Esophagus mucosa (tissue), 1 donor: ENCODE measurements at regions not wholly inside any gene's neighbourhood (a gene's known extent, or its start where the extent isn't known, plus 50 kb on each side); places are given as distances from the start of the nearest gene placed in this dataset.
"Not testable (repeated sequence)": the region's sequence is repeated elsewhere in the genome, so short reads cannot be mapped to it uniquely, and the experiment has no call there.

Experiments used
- ATAC-seq: fragments of 200-7000 bp; cut with Tn5 transposase; one replicate; pipeline ENCODE4 v1.9.1; 2020
- donor health status: DM: yes; HTN: yes; CAD: no.

DNA sequence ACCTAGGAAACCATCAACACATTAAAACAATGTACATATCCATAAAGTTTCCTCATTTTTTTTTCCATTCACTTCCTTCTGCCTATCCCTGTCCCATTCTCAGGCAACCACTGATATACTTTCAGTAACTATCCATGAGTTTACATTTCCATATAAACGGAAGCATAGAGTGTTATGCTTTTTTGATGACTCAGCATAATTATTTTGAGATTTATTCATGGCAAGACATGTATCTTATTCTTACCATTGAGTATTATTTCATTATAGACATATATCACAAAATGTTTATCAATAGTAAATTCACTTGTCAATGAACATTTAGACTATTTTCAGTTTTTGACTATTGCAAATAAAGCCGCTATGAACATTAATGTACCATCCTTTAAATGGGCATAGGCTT is 1786.8 kb upstream of the ACO1 start:
- ATAC-seq, result no peak

DNA sequence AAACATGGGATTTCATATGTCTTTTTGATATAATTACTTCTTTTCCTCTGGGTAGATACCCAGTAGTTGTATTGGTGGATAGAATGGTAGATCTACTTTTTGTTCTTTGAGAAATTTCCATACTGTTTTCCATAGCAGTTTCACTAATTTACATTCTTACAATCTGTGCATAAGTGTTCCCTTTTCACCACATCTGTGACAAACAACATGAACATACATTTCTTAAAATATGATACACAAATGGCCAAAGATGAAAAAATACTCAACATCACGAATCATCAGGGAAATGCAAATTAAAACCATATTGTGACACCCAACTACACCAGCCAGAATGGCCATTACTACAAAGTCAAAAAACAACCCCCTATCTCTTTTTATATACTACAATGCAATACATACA is 1778.5 kb upstream of the ACO1 start:
- no peak for ATAC-seq

DNA sequence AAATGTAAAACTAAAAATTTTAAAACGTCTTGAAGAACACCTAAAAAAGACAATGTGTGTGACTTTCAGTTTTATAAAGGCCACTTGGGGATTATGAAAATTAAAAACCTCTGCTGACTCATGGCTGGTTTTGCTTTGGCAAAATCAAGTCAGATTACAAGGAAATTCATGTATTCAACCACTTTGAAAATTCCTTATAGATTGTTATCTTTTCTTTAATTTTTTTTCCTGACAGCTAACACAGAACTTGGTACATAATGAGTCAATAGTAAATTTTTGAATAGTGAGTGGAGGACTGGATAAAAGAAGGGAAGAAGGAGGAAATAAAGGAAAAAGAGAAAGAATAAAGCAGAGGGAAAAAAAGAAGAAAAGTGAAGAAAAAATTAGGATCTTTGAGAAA is 1774.7 kb upstream of the ACO1 start:
- no peak for ATAC-seq

DNA sequence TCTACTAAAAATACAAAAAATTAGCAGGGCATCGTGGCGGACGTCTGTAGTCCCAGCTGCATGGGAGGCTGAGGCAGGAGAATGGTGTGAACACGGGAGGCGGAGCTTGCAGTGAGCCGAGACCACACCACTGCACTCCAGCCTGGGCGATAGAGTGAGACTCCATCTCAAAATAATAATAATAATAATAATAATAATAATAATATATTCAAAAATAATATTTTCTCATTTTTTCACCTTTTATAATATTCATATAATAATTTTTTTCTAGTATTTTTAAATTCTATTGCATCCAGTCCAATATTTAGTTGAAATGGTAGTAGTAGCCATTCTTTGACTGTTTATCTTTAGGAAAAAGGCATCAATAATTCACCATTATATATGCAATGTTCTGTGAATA is 1767.7 kb upstream of the ACO1 start:
- not testable (repeated sequence) for ATAC-seq

DNA sequence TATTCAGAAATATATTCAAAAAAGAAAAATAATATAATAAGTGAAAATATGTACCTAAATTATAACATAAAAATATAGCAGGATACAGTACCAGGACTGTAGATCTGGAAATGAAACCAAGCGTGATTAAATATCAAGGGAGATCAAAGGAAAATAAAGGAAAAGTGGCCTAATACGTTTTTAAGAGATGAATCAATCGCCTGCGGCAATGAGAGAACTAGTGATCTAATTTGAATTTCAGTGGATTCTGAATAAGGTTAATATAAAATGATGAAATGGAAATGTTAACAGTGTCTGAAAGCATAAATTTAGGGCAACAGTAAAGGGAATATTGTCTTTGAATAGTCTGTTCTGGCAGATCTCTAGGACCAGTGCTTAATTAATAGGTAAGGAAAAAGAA is 1761.9 kb upstream of the ACO1 start:
- no peak for ATAC-seq

DNA sequence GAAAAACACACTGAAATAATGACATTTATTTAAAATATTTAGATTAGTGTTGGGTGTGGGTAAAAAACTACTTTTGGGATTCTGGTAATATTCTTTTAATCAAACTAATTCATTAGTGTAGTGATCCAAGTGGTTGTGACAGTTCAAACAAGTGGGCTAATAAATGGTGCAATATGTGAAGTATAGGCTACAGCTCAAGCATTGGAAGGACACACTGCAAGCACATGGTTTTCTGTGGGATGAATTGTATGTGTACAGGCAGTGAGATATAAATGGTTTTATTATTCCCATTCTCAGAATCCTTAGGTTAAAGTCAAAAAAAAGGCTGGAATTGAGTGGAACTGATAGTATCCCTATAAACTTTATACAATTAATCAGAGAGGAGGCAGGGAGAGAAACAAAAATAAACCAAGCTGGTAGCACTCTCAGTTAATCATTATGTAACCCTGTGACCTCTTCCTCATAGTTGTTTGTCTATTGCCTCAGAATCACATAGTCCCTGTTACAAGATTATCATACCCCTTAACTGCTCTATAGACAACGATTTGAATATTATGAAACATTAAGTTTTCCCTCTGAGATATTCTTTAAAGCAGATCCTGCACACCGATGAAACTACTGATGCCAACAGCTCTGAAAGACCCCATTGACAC is 1755.4 kb upstream of the ACO1 start:
- no peak for ATAC-seq

DNA sequence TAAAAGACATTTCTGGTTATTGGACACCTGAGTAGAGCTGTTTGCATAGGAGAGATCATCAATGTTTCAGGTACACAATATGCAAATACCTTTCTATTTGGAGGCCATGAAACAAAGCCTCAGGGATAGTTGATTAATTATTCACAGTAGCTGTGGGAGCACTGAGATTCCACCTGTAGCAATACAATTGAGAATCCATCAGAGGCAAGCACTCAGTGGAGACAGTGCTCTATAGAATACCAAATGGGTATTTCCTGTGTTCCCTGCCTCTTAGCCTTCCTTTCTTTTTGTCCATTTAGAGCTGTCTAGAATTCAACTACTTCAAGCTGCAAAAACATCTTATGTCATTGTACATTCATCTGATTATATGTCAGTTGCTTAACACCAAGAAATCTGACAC is 1754.0 kb upstream of the ACO1 start:
- ATAC-seq, result no peak

DNA sequence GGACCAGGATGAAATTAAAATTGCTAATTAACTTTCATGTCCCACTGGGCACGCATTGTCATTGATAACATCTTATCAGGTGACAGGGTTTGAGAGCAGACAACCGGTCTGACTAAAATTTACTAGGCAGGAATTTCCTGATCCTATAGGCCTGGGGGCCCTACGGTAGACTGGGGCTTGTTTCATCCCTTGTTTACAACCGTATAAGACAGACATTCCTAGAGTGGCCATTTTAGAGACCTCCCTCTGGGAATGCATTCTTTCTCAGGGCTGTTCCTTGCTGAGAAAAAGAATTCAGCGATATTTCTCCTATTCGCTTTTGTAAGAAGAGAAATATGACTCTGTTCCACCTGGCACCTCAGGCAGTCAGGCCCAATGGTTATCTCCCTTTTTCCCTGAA is 1737.8 kb upstream of the ACO1 start:
- not testable (repeated sequence) for ATAC-seq

DNA sequence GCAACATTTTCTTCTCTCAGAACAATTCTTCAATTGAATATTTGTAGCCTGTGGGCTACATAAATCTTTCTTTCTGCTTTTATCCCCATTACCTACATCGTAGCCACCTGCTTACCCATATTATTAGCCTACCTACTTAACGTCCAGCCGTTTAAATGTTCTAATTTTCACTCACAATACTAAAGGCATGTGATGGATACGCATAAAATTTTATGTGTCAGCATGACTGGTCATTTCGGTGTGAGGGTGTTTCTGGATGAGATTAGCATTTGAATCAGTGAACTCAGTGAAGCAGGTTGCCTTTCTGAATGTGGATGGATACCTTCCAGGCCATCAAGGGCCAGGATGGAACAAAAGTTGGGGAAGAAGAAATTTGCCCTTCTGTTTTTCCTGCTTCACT is 1722.5 kb upstream of the ACO1 start:
- no peak for ATAC-seq

DNA sequence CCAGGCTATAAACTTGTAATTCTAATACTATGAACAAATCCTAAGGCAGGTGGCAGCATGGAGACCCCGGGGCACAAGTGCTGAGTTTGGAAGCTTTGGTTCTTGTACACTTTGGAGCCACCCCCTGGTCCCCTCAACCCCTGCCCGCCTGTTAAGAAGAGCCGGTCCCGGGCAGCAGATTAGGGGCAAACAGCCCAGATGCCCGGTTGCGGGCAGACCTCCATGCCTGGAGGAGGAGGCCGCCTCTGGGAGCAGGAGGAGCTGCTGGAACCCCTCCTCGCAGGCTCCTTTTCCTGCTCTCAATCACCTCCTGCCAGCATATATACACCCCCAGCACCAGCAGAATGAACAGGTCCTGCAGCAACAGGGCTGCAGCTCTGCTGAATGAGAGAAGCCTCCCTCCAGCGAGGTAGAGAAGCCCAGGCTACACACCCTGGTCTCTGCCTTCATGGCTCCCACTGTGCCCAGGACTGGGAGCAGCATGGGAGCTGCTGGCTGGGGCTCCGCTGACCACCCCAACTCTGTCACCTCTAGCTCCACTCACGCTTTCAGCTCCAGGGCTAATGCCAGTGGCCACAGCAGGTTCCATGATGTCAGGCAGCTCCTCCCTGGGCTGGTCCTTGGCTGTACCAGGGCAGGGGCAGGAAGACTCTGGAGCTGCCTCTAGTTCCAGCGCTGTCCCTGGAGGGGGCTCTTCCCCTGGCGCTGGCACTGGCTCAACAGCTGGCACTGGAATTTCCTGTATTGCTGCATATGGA is 1713.5 kb upstream of the ACO1 start:
- ATAC-seq, result no peak

DNA sequence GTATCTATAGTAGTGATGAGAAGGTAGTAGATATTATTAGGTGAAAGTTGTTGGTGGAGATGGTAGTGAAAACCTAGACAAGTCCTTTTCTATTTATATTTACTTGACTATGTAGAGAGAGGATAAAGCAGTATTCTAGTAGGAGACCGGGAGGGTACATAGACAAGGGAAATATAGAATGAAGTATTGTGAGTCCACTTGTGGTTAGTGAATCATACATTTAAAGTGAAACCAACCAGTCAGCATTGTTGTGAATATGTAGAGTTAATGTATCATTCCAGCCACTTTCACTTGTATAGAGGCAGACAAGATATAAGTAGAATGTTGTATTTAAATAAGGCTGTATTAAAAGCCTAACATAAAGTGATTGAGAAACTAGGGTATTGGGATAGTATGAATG is 1711.3 kb upstream of the ACO1 start:
- ATAC-seq, result no peak

DNA sequence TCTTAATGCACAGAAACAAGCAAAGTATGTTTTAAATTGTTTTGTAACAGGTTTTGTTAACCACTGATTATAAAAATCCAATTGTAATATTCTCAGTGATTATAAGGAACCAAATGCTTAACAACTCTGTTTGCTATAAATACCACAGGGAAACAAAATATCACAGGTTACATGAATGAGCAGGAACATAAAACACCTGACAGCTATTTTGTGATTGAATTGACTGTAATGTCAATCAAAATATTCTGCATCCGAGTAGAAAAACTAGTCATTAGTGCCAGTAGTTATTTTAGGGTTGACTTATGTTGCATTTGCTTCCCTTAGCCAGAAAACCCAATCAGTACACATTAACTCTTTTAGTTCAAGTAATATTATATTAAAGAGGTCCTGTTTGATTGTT is 1707.8 kb upstream of the ACO1 start:
- no peak for ATAC-seq

DNA sequence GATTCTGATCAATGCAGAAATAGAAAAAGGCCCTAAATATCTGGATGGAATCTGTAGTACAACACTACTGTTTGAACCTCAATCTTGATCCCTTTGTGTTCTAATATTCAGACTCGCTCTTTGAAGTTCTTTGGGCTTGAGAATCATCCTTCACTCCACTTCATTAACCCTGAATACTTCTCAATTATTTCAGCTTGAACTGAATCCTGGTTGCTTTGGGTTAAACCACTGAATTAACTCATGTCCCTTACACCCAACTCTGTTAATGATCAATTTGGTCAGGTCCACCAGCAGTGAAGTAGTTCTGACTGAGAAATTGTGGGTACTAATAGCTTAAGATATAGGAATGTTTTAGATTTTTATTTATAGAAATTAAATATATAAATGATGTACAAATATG is 1707.2 kb upstream of the ACO1 start:
- ATAC-seq, result no peak

DNA sequence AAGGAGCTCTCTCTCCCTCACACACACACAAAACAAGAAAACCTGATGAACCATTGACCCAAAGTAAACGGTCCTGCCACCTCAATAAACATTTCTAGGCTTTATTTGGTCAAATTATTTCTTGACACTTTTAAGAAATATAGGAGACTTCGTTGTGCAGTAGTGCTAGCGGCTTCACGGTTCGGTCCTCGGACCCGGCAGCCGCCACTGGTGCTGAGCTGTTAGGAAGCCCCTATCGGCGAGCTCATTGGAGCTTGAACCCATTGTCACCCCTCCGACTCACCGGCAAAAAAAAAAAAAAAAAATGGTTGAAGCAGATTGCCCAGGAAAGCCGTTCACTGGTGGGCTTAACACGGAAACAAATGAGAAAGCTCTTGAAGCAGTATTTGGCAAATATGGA is 1695.6 kb upstream of the ACO1 start:
- no peak for ATAC-seq

DNA sequence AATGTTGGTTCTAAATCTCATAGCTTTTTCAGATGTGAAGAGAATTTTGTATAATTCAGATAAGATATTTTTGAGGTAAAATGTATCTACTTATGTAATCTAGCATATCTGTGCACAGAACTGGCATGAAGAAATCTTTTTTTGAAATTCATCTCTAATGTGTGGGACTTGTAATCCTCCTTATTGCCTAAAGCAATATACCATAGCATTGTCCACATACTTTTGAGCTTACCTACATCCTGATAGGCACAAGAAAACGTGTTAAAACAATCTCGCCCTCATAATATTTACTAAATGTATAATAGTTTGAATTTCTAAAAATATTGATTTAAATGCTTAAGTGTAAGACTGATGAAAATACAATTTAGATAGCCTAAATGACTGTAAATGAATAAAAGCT is 1686.5 kb upstream of the ACO1 start:
- no peak for ATAC-seq

DNA sequence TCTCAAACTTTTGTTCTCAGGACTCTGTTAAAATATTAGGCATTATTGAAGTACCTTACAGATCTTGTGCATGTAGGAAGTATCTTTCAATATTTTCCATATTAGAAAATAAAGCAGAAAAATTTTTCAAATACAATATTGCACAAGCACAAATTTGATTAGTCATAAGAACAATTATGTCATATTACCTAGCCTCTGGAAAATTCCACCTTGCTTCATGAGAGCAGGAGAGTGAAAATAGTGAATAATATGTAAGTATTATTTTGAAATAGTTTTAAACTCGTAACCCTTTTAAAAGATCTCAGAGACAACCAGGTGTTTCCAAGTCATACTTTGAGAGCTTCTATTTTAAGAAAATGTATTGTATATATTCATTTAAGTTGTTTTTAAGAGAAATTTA is 1672.9 kb upstream of the ACO1 start:
- ATAC-seq, result no peak

DNA sequence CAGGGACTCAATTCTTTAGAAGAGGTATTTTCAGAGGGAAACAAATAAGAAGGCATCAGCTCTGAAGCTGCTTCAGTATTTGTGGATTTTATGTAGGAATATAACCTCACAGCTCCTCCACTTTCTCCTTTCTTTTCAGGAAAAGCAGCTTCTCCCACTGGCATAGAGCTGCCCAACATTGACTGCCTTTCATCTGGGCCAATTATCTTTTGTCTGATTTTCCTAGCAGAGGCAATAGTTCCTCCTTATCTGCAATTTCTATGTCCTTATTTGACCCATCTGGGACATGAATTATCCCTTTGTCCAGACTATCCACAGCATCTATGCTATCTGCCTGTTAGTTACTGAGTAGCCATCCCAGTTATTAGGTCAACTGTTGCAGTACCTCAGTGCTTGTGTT is 1671.2 kb upstream of the ACO1 start:
- no peak for ATAC-seq

DNA sequence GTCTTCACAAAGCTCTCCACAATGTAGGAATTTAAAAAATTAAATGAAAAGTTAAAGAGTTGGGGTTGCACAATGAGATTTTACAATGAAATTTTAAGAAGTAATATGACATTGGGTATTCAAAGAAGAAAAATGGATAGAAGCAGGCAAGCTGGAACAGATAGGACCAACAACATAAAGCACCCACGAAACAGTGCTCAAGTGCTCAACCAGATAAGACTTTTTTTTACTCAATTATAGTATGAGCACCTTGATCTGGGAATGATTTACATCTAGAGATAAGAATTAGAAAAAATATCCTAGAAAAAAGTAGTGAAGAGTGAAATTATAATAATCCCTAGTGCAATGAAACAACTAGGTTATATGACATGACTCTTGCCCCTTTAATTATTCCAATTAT is 1670.1 kb upstream of the ACO1 start:
- no peak for ATAC-seq

DNA sequence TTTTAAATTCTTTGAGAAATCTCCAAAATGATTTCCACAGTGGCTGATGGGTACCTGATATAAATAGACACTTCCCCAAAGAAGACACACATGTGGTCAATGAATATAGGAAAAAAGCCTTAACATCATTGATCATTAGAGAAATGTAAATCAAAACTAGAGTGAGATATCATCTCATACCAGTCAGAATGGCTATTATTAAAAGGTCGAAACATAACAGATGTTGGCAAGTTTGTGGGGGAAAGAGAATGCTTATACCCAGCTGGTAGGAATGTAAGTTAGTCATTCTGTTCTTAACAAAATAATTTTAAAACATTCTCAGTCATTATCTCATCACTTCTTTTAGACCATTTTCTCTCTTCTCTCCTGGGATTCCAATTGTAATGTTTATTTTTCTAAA is 1666.0 kb upstream of the ACO1 start:
- no peak for ATAC-seq

DNA sequence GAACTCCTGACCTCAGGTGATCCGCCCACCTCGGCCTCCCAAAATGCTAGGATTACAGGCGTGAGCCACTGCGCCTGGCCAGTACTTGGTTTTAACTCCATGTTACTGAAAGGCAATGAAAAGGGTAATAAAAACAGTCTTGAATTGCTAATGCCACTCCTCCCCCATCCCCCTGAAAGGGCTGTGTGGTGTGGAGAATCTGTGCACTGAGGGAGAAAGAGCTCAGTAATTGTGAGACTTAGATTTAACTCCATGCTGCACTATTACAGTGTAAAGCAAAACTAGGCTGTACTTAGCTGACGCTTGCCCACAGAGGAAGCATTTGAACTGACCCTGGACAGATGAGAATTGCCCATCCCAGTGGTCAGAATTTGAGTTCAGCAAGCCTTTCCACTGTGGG is 1662.4 kb upstream of the ACO1 start:
- no peak for ATAC-seq

DNA sequence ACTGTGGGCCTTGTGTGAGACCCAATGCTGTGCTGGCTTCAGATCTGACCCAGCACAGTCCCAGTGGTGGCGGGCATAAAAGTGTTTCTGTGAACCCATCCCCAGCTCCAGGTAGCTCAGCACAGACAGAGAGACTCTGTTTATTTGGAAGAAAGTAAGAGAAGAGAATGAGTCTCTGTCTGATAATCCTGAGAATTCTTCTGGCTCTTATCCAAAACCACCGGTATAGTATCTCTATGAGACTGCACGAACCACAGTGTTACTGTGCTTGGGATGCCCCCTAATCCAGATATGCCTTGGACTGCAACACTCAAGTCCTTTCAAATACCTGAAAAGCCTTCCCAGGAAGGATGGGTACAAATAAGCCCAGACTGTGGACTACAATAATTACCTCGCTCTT is 1660.8 kb upstream of the ACO1 start:
- no peak for ATAC-seq

DNA sequence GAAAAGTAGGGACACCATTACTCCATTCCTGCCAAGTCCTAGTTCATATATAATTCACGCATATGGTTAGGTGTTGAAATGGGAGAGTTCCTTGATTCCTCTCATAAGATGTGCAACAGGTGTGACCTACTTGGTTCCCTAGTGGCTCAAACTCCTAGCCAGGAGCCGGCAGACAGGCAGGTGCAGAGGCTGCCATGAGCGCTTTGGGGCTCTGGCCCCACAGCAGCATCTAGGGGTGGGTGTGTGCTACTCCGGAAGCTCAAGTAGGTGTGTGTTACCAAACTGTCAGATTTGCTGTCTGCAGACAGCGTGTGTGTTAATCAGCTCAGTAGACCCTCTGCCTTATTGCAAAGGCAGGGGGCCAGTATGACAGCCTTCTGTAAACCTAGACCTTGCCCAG is 1652.4 kb upstream of the ACO1 start:
- no peak for ATAC-seq

DNA sequence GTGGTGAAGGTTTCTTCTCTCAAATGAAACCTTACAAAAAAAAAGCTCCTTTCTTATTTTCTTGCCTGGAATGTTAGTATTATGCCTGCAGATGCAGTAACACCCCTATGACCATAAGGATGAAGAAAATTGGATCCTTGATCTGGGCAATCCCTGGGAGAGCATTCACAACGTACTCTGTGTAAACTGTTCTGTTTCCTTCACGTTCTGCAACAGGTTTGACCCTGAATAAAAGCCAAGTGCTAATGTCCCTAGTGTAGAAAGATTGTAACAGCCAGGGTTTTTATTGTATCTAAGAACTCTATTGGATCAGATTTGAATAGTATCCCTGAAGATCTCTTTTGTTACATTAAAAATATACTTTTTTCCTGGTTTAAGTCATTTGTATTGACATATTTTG is 1639.6 kb upstream of the ACO1 start:
- no peak for ATAC-seq

DNA sequence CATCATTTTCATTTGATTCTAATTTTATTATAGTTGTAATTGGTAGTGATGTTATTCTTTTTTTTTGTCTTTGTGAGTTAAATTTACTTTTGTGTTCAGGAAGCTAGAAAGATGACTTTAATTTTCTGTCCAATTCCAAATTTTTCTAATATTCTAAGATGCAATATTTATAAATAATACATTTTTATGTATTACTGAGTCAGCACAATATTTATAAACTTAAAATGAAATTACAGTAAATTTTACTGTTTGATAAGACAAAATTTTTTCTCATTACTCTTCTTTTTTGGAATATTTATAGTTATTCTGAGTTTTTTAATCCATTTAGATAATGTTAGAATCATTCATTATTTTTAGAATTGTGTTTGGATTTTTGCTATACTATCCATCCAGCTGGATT is 1637.9 kb upstream of the ACO1 start:
- ATAC-seq, result no peak

DNA sequence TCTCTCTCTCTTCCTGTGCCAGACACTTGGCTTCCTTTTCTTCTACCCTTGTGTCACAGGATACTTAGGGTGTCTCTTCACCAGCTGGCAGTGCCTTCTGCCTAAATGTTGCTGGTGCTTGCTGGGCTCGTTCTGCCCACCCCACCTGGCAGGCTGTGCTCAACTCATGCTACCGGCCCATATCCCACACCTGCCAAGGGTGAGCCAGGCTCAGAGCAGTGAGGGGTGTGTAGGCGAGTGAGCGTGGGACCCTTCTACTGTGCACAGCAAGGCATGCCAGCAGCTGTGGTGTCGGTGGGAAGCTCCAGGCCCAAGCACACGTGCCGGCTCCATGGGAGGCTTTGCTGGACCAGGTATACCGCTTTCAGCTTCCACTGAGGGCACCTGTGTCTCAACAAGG is 1626.7 kb upstream of the ACO1 start:
- ATAC-seq, result no peak
